H1 (cell line): ENCODE measurements at regions not wholly inside any gene's neighbourhood (a gene's known extent, or its start where the extent isn't known, plus 50 kb on each side); places are given as distances from the start of the nearest gene placed in this dataset.

ENCODE experiments used
- CTCF ChIA-PET: fragments of 300-600 bp; sonication (Branson Sonifier 250); formaldehyde crosslinking; loops from one replicate; lab custom pipeline; 2021; ENCODE audit not compliant: partially characterized antibody; lab: Charles Lee
- POLR2A ChIA-PET: fragments of 300-600 bp; sonication (Branson Sonifier 250); formaldehyde crosslinking; loops from one replicate; lab custom pipeline; 2021; ENCODE audit warnings: inconsistent platforms; ENCODE audit not compliant: partially characterized antibody; lab: Charles Lee
- DNase-seq, 2 experiments: peaks; one replicate each; pipeline versions ENCODE4 v3.0.0 to v3.0.0-alpha.2; 2010 to 2022; ENCODE audit warnings: low spot score in 2 of 2, low read depth in 1 of 2, mixed read lengths in 1 of 2
- FAIRE-seq: peaks from 2 replicates; lab custom pipeline; 2011; peaks lifted over from hg19 to GRCh38; lab: Jason Lieb, UNC
- H2AFZ ChIP-seq: 2 replicates; pipeline ENCODE4 v1.8.1; 2012; ENCODE audit warnings: low read length, inconsistent platforms
- H2AK5ac ChIP-seq: 2 replicates; pipeline ENCODE4 v1.6.1; 2013; ENCODE audit warnings: low read depth, low read length
- H2BK120ac ChIP-seq: replicated peaks from 2 replicates; pipeline ENCODE3; 2013; ENCODE audit warnings: low read depth, low read length, inconsistent platforms
- H2BK12ac ChIP-seq: 2 replicates; pipeline ENCODE4 v1.6.1; 2013; ENCODE audit warnings: low read depth, low read length
- H2BK15ac ChIP-seq: 2 replicates; pipeline ENCODE4 v1.6.1; 2013; ENCODE audit warnings: low read length
- H2BK20ac ChIP-seq: 2 replicates; pipeline ENCODE4 v1.6.1; 2013; ENCODE audit warnings: low read length
- H2BK5ac ChIP-seq: 2 replicates; pipeline ENCODE4 v1.6.1; 2013; ENCODE audit warnings: low read depth, low read length
- H3K14ac ChIP-seq: 2 replicates; pipeline ENCODE4 v1.6.1; 2013; ENCODE audit warnings: inconsistent platforms; ENCODE audit not compliant: insufficient read length
- H3K18ac ChIP-seq: 2 replicates; pipeline ENCODE4 v1.6.1; 2013; ENCODE audit warnings: low read length; ENCODE audit errors: extremely low read depth
- H3K23ac ChIP-seq: 2 replicates; pipeline ENCODE4 v1.6.1; 2013; ENCODE audit warnings: inconsistent platforms; ENCODE audit not compliant: insufficient read length
- H3K23me2 ChIP-seq: 2 replicates; pipeline ENCODE4 v1.6.1; 2013; ENCODE audit warnings: low read depth, low read length
- H3K27ac ChIP-seq: 2 replicates; pipeline ENCODE4 v1.6.1; 2011; ENCODE audit warnings: low read depth, low read length, inconsistent platforms
- H3K27me3 ChIP-seq, 4 experiments: replicated peaks in 1 of 4; 1 replicate in 1 of 4; 2 replicates in 3 of 4; pipeline versions ENCODE4 v1.6.1 to v1.8.1; 2011 to 2013; ENCODE audit warnings: low read length in 3 of 4, mild to moderate bottlenecking in 3 of 4, inconsistent platforms in 2 of 4, mixed read lengths in 2 of 4, moderate library complexity in 1 of 4; ENCODE audit not compliant: control insufficient read depth in 3 of 4, insufficient read depth in 3 of 4; ENCODE audit errors: extremely low read depth in 1 of 4
- H3K36me3 ChIP-seq, 4 experiments: 2 replicates each; pipeline versions ENCODE4 v1.6.1 to v1.8.1; 2011 to 2013; ENCODE audit warnings: mild to moderate bottlenecking in 4 of 4, low read length in 3 of 4, moderate library complexity in 2 of 4, control low read depth in 1 of 4, inconsistent platforms in 1 of 4; ENCODE audit not compliant: insufficient read depth in 4 of 4, control insufficient read depth in 2 of 4
- H3K4ac ChIP-seq: replicated peaks from 2 replicates; pipeline ENCODE3; 2013; ENCODE audit warnings: low read length, low read depth, mixed read lengths, inconsistent platforms; ENCODE audit not compliant: insufficient read length
- H3K4me1 ChIP-seq, 4 experiments: replicated peaks in 1 of 4; 1 replicate in 1 of 4; 2 replicates in 3 of 4; pipeline versions ENCODE4 v1.6.1 to v1.8.1; 2011 to 2013; ENCODE audit warnings: low read length in 3 of 4, inconsistent platforms in 2 of 4, mixed read lengths in 1 of 4; ENCODE audit not compliant: insufficient read depth in 4 of 4, control insufficient read depth in 3 of 4
- H3K4me2 ChIP-seq, 2 experiments: 2 replicates each; pipeline versions ENCODE4 v1.6.1 to v1.8.1; 2011 to 2013; ENCODE audit warnings: low read depth in 2 of 2, low read length in 2 of 2, control low read depth in 1 of 2, inconsistent platforms in 1 of 2, mild to moderate bottlenecking in 1 of 2; ENCODE audit not compliant: insufficient read depth in 1 of 2
- H3K4me3 ChIP-seq, 4 experiments: fragments of 200-600, 300-600 bp in 1 of 4; sonication (generic), shearing (Covaris generic), sonication (Bioruptor Twin) in 1 of 4; 2 replicates each; pipeline versions ENCODE4 v1.5.1 to v1.8.1; 2011 to 2016; ENCODE audit warnings: low read length in 4 of 4, low read depth in 3 of 4, control low read depth in 2 of 4, inconsistent platforms in 2 of 4, mild to moderate bottlenecking in 2 of 4, mixed read lengths in 1 of 4, moderate library complexity in 1 of 4; ENCODE audit not compliant: insufficient read depth in 2 of 4; ENCODE audit errors: extremely low read depth in 1 of 4
- H3K56ac ChIP-seq: replicated peaks from 2 replicates; pipeline ENCODE3; 2013; ENCODE audit warnings: low read depth, mild to moderate bottlenecking, mixed read lengths, low read length, inconsistent platforms; ENCODE audit not compliant: insufficient read length
- H3K79me1 ChIP-seq: 2 replicates; pipeline ENCODE4 v1.6.1; 2013; ENCODE audit warnings: low read depth, low read length, control low read depth
- H3K79me2 ChIP-seq, 2 experiments: 2 replicates each; pipeline versions ENCODE4 v1.6.1 to v1.8.1; 2012 to 2013; ENCODE audit warnings: low read length in 2 of 2, mild to moderate bottlenecking in 2 of 2, inconsistent platforms in 1 of 2; ENCODE audit not compliant: insufficient read depth in 2 of 2, control insufficient read depth in 1 of 2
- H3K9ac ChIP-seq, 4 experiments: replicated peaks in 1 of 4; 1 replicate in 1 of 4; 2 replicates in 3 of 4; pipeline versions ENCODE4 v1.6.1 to v1.8.1; 2011 to 2013; ENCODE audit warnings: low read depth in 3 of 4, low read length in 3 of 4, control low read depth in 2 of 4, mild to moderate bottlenecking in 2 of 4, moderate library complexity in 2 of 4, inconsistent platforms in 1 of 4; ENCODE audit errors: extremely low read depth in 1 of 4
- H3K9me3 ChIP-seq, 2 experiments: 2 replicates each; pipeline versions ENCODE4 v1.6.1 to v1.8.1; 2012 to 2013; ENCODE audit warnings: mild to moderate bottlenecking in 2 of 2, moderate library complexity in 2 of 2, control low read depth in 1 of 2, inconsistent platforms in 1 of 2, low read depth in 1 of 2, low read length in 1 of 2, mixed read lengths in 1 of 2; ENCODE audit not compliant: insufficient read depth in 2 of 2
- H4K20me1 ChIP-seq, 2 experiments: replicated peaks in 1 of 2; 2 replicates each; pipeline versions ENCODE3 to v1.8.1; 2011 to 2013; ENCODE audit warnings: inconsistent platforms in 2 of 2, low read length in 2 of 2, mild to moderate bottlenecking in 1 of 2; ENCODE audit not compliant: insufficient read depth in 2 of 2, control insufficient read depth in 1 of 2
- H4K5ac ChIP-seq: 2 replicates; pipeline ENCODE4 v1.6.1; 2013; ENCODE audit warnings: low read length, low read depth, mixed read lengths, inconsistent platforms; ENCODE audit not compliant: insufficient read length
- H4K8ac ChIP-seq: 2 replicates; pipeline ENCODE4 v1.8.0; 2013; ENCODE audit warnings: mild to moderate bottlenecking, moderate library complexity, low read length, inconsistent platforms; ENCODE audit not compliant: insufficient read depth; ENCODE audit errors: extremely low read depth
- H4K91ac ChIP-seq: replicated peaks from 2 replicates; pipeline ENCODE3; 2013; ENCODE audit warnings: low read length, mixed read lengths, inconsistent platforms; ENCODE audit not compliant: insufficient read length
- CBX5 ChIP-seq: fragments of 300-800, 300-1000 bp; sonication (generic); IDR thresholded peaks from 2 replicates; pipeline ENCODE4 v1.7.1; 2016; ENCODE audit warnings: antibody characterized with exemption, low read length, low read depth
- CTBP2 ChIP-seq: IDR thresholded peaks from 2 replicates; pipeline ENCODE4 v1.7.0; 2011; ENCODE audit warnings: borderline replicate concordance, mild to moderate bottlenecking, moderate library complexity, mixed read lengths, low read length; ENCODE audit not compliant: insufficient read depth, insufficient read length
- HDAC2 ChIP-seq, 2 experiments: fragments of 300-600 bp in 1 of 2; sonication (generic) in 1 of 2; IDR thresholded peaks; 2 replicates each; pipeline ENCODE4 v1.6.1; 2011 to 2012; ENCODE audit warnings: low read depth in 2 of 2, low read length in 2 of 2, mild to moderate bottlenecking in 2 of 2, moderate library complexity in 2 of 2, borderline replicate concordance in 1 of 2, inconsistent platforms in 1 of 2
- PHF8 ChIP-seq: fragments of 200-600 bp; sonication (generic); conservative IDR thresholded peaks from 2 replicates; pipeline ENCODE4 v1.7.1; 2012; ENCODE audit warnings: low read depth, mild to moderate bottlenecking, inconsistent platforms, low read length, moderate library complexity
- RAD21 ChIP-seq, 2 experiments: IDR thresholded peaks in 1 of 2; conservative IDR thresholded peaks in 1 of 2; 2 replicates each; pipeline ENCODE4 v1.6.1; 2011; ENCODE audit warnings: low read depth in 2 of 2, low read length in 2 of 2, improper control_type of control experiment in 1 of 2, inconsistent platforms in 1 of 2, mild to moderate bottlenecking in 1 of 2, moderate library complexity in 1 of 2
- SRF ChIP-seq: IDR thresholded peaks from 2 replicates; pipeline ENCODE4 v1.6.1; 2011; ENCODE audit warnings: mild to moderate bottlenecking, low read depth, low read length, moderate library complexity
- USF2 ChIP-seq: IDR thresholded peaks from 2 replicates; pipeline ENCODE4 v1.6.1; 2011; ENCODE audit warnings: low read length, improper control_type of control experiment
- WGBS, 2 experiments: shearing (Covaris generic) in 1 of 2; methylation state at CpG; one replicate each; pipeline versions ENCODE4 v1.1.6 to v1.1.7; 2013 to 2015; ENCODE audit warnings: low lambda C conversion rate in 2 of 2, mixed read lengths in 2 of 2, inconsistent platforms in 1 of 2, low coverage in 1 of 2, missing lambda C conversion rate in 1 of 2; ENCODE audit not compliant: insufficient replicate concordance in 2 of 2, insufficient coverage in 1 of 2, insufficient read length in 1 of 2; ENCODE audit errors: extremely low coverage in 1 of 2, missing lambda C conversion rate in 1 of 2; 5-methylcytosine and 5-hydroxymethylcytosine counted together

DNA sequence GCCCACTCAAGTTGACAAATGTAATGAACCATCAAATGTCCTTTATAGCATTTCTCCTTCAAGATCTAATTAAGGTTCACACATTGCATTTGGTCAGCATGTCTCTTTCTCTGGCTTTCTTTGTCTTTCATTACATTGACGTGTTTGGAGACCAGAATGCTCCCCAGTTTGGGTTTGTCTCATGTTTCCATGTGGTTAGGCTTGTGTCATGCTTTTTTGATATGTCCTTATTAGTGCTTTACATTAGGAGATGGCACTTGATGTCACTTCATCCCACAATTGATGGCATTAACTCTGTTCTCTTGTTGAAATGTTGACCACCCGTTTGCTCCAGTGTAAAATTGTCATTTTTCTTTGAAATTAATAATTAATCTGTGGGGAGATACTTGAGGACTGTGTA lies 165.8 kb downstream of the AKAIN1 start:
- H2BK20ac ChIP-seq: no peak overlapping the region
- no peak overlapping the region for H3K9ac ChIP-seq
- H3K23me2 ChIP-seq: no peaks in the 10 kb centered on the region
- no peaks in the 10 kb centered on the region for H3K4me1 ChIP-seq
- no peaks in the 10 kb centered on the region for H3K36me3 ChIP-seq
- DNase-seq: no peak
- no peak overlapping the region for H3K14ac ChIP-seq
- no peak overlapping the region for H4K8ac ChIP-seq
- H3K79me2 ChIP-seq: no peaks in the 10 kb centered on the region
- H3K79me1 ChIP-seq: no peaks in the 10 kb centered on the region
- no peak overlapping the region for H3K56ac ChIP-seq
- no peak overlapping the region for H3K27ac ChIP-seq
- H3K27me3 ChIP-seq: no peaks in the 10 kb centered on the region
- no peak overlapping the region for H3K4me2 ChIP-seq
- H4K20me1 ChIP-seq: no peaks in the 10 kb centered on the region
- H4K5ac ChIP-seq: no peak overlapping the region
- no peak overlapping the region for H3K4ac ChIP-seq
- ChIA-PET POLR2A (no interaction called here), CTCF (interaction anchor here (0.7 to 1.1 kb wide), 2 partner anchors 9 to 396 kb away, joined by 3 to 4 read pairs; no protein-coding TSS in a partner anchor)
- no peak overlapping the region for H3K18ac ChIP-seq
- no peak overlapping the region for H4K91ac ChIP-seq
- no peak overlapping the region for H2BK15ac ChIP-seq
- no peak for FAIRE-seq
- H3K4me3 ChIP-seq: no peak overlapping the region
- H2BK5ac ChIP-seq: no peak overlapping the region
- H2BK12ac ChIP-seq: no peak overlapping the region
- no peak overlapping the region for H2BK120ac ChIP-seq
- 0 out of 2 replicates have a peak overlapping the region, but pooled peaks have one; percentile 15 for H2AFZ ChIP-seq
- H3K23ac ChIP-seq: no peak overlapping the region
- 86% methylated on average over 2 of the region's 2 CpGs; no CpG with 5 or more reads in 1 of the 2 experiments for WGBS, 2 experiments
- no peak overlapping the region for H2AK5ac ChIP-seq
- 0 out of 4 replicates have a peak, but pooled peaks cover 0 to 3% of the 10 kb centered on the region in 2 experiments for H3K9me3 ChIP-seq
- no peak for TF ChIP-seq PHF8
- no peak for TF ChIP-seq USF2
- TF ChIP-seq RAD21 (IDR thresholded peaks at IDR 0.05 in 1 of 2, conservative IDR thresholded peaks at IDR 0.05 in 1 of 2; ENCODE audit: low read depth in 2 of 2, low read length in 2 of 2): no peak
- TF ChIP-seq HDAC2 (IDR thresholded peaks at IDR 0.05; ENCODE audit: borderline replicate concordance in 1 of 2, low read depth in 2 of 2, low read length in 2 of 2): no peak
- TF ChIP-seq SRF: no peak
- TF ChIP-seq CTBP2: no peak
- TF ChIP-seq CBX5: no peak
